DMS 273 (cell line): ENCODE measurements at regions not wholly inside any gene's neighbourhood (a gene's known extent, or its start where the extent isn't known, plus 50 kb on each side); places are given as distances from the start of the nearest gene placed in this dataset.
"Not testable (repeated sequence)": the region's sequence is repeated elsewhere in the genome, so short reads cannot be mapped to it uniquely, and the experiment has no call there.

Experiments used
- DNase-seq: peaks from one replicate; lab custom pipeline; 2025; ENCODE audit not compliant: unreplicated experiment; lab: John Stamatoyannopoulos, UW

- peak; percentile 56 for DNase-seq
Measured at GRCh38 chr13:104967836-104968630, 1567.4 kb downstream of the EFNB2 start.

DNA sequence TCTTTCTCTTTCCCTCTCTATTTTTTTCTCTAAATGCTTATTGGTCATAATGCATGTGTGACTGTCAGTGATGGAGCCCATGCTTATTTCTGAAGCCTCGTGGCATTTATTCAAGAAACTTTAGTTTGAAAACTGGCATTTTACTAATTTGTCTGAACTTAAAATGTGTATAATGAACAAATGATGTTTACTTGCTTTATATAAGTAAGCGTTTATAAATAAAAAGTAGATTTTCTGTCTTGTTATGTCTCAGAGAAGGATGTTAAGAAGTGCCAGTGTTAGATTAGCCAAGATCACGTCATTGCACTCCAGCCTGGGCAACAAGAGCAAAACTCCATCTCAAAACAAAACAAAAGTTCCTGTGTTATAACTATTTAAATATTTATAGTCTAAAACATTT is 1568.1 kb downstream of the EFNB2 start:
- no peak for DNase-seq

DNA sequence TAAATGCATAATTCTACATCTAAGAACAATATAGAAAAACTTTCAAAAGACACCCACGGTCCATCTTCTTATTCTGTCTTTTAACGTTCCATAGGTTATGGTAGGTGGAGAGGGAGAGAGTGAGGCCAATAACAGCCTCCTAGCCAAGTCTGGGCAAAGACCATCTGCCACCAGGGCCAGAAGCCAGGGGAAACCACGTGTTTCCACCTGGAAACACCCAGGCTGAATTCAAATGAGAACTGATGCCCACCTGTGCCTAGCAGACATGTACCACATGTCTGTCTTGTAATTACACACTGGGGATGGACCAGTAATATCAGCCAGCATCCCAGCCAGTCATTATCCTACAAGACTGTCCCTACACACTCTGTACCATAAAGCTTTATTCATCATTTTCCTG is 1573.1 kb downstream of the EFNB2 start:
- peak; percentile 62 for DNase-seq

- no peak for DNase-seq
Measured at GRCh38 chr13:104961246-104961645, 1574.2 kb downstream of the EFNB2 start.

DNA sequence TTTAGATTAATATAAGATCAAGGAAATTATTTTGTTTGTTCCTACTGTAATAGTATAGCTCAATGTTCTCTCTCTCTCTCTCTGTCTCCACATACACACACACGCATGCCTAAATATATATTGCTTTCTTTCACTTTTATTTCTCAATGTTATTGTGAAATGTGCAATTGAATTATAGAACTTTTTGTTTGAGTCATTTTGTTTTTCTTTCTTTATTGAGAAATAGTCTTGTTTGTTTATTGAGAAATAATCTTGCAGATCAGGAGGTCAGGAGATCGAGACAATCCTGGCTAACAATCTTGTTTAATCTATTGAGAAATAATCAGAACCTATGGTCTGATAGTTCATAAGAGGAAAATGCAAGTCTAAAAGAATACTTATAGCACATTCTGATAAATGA is 1581.3 kb downstream of the EFNB2 start:
- no peak for DNase-seq

GRCh38 chr13:104953588-104953987 is 1581.9 kb downstream of the EFNB2 start:
- no peak for DNase-seq

DNA sequence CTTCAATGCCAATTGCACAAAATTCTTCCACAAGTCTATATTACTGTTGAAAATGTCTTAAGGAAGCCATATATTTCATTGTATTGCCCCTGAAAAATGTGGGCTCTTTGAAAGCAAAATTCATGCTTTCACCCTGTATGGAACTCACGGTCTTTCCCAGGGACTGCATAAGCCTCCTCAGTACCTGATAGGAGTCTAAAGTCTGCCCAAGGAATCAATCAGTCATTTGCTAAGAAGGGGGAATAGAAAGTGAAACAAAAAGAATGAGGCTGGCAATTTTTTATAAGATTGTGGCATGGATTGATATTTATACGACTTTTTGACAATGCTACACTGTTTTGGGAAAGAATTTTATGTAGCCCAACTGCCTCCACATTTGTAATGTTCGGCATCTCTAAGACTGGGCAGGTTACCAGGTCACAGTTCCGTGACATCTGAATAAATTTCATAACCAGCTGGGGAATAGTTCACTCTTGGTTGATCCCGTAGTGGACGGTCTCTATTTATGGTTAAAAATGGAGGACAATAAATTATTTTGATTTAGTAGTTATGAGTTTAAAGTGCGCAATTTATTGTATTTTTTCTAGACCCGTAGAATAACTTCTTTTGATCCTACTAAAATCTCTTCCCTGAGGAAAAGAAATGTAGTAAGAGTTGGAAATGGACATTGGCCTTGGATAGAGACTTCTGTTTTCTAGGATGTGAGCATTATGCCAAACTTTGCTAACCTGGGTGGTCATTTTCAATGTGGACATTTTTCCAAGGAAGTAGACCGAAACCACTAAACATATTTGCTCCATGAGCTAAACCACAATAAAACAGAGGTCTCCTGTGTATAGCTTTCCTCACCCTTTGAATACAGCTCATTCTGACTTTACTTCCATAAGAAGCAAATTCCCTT is 1585.4 kb downstream of the EFNB2 start:
- DNase-seq, result no peak

GRCh38 chr13:104944176-104944575 is 1591.3 kb downstream of the EFNB2 start:
- no peak for DNase-seq

DNA sequence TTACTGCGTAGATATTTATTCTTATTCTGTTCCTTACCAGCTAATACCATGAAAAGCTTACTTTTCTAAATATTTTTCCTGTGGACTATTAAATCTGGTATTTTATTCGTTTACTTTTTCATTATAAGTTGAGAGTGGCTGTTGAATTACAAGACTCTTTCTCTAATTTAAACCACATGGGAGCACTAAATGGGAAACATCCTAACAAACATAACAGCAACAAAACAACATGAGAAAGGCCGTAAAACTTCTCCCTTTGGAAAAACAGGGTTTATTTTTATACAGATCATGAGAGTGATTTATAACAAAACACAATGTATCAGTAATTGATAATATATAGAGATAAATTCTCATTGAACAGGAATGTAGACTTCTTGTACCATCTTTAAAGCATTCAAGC is 1592.1 kb downstream of the EFNB2 start:
- DNase-seq, result no peak

- no peak for DNase-seq
Measured at GRCh38 chr13:104937881-104938280, 1597.6 kb downstream of the EFNB2 start.

DNA sequence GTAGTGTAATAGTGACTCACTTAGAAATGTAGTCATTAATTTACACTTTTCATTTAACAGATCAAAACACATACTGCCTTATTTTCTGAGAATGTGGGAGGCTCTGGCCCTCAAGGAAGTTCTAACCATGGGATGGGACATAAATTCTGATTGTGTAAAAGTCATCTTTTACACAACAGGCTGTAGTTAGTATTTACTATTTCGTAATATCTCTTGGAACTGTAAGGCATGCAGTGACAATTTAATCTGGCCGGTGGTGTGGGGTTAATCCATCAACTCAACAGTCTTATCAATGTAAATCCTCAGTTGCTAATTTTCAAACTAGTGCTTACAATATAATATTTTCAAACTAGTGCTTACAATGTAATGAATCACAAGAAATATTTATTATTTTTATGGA is 1599.2 kb downstream of the EFNB2 start:
- no peak for DNase-seq

DNA sequence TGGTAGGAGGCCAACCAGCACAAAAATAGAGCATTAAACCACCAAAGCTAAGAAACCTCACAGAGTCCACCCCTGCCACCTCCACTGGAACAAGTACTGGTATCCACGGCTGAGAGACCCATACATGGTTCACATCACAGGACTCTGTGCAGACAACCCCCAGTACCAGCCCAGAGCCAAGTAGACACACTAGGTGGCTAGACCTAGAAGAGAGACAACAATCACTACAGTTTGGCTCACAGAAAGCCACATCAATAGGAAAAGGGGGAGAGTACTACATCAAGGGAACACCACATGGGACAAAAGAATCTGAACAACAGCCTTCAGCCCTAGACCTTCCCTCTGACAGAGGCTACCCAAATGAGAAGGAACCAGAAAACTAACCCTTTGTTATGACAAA is 1614.9 kb downstream of the EFNB2 start:
- DNase-seq, result not testable (repeated sequence)

DNA sequence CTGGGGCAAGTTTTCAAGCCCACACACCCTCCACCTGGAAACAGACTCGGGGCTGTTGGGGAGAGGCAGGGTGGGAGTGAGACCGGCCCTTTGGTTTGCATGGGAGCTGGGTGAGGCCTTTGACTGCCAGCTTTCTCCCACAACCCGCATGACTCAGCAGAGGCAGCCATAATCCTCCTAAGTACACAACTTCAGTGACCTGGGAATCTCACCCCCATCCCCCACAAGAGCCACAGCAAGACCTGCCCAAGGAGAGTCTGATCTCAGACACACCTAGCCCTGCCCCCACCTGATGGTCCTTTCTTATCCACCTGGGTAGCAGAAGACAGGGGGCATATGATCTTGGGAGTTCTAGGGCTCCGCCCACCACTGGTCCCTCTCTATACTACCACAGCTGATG is 1615.4 kb downstream of the EFNB2 start:
- DNase-seq, result no peak

GRCh38 chr13:104900191-104900817 is 1635.2 kb downstream of the EFNB2 start:
- DNase-seq, result no peak

- no peak for DNase-seq
Measured at GRCh38 chr13:104898484-104898883, 1637.0 kb downstream of the EFNB2 start.

- peak; percentile 24 for DNase-seq
Measured at GRCh38 chr13:104895521-104895920, 1639.9 kb downstream of the EFNB2 start.

DNA sequence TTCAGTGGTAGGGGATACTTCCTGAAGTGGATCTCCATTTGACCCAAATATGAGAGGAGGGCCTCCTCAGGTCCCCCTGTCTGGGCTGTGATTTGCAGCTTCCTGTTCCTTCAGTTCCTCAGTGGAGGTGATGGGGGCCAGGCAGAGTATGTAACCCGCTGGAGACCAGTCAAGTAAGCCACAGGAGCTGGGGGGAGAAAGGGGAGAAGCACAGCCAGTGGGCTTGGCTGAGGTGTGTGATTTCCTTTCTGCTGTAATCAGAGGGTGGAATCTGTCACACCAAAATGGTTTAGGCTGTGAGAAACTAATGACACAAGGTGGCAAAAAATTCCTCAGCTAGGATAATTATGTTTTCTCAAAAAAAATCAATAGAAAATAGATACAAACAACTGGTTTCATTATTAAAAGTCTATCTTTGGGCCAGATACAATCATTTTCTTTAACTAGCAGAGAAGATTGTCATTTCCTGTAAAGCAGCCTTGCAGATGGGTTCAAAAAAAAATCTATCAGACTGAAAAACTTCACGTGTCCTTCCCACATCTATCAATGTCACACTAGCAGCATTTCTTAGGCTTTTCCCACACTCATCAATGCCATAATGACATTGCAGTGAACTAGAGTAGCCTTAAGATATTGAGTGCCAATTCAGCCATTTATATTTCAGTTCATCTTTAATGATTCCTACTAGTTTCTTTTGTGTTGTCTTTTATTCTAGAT is 1660.3 kb downstream of the EFNB2 start:
- no peak for DNase-seq

DNA sequence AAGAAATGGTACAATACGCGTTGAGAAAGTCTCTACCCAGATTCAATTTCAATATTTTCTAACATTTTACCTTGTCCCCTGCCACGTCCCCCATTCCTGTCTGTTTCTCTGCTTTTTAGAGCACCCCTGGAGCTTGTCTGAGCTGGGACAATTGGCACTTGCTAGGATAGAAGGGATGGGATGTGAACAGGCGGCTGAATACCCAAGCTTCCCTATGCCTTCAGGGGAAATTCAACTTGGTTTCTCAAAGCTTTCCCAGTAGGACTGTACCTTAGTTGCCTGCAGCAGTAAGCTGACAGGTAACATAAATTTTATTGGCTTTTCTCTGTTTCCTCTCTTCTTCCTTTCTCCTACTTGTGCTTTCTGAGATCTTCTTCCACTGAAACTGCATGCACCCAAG is 1663.3 kb downstream of the EFNB2 start:
- no peak for DNase-seq

- DNase-seq, result no peak
Measured at GRCh38 chr13:104871456-104871855, 1664.0 kb downstream of the EFNB2 start.

GRCh38 chr13:104869501-104869900 is 1666.0 kb downstream of the EFNB2 start:
- DNase-seq, result no peak

DNA sequence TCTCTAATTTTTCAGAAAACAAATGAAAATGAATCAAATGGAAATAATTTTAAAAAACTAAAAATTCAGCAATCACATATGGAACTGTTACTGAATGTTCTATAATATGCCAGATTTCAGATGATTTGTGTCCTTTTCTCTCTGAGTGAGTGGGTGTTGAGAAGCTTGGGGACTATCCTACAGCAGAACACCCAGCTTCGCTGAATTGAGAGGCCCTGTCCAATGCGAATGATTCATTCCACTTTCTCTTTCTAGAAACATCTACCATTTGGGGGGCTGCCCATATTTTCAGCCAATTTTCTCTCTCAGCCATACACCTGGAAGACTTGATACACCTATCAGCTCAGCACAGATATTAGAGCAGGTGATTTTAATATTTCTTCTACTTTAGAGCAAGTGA is 1666.7 kb downstream of the EFNB2 start:
- no peak for DNase-seq
